ENCODE measurements at regions not wholly inside any gene's neighbourhood (a gene's known extent, or its start where the extent isn't known, plus 50 kb on each side); places are given as distances from the start of the nearest gene placed in this dataset.
"Not testable (repeated sequence)": the region's sequence is repeated elsewhere in the genome, so short reads cannot be mapped to it uniquely, and the experiment has no call there.

GRCh38 chr18:40132438-40132837, 1822.6 kb upstream of the PIK3C3 start:
- DNase-seq (ENCODE audit: low spot score), result not testable (repeated sequence)

GRCh38 chr18:40124107-40124506, 1830.9 kb upstream of the PIK3C3 start:
- DNase-seq (ENCODE audit: low spot score), result no peak

GRCh38 chr18:40120796-40121391, 1834.1 kb upstream of the PIK3C3 start:
- no peak for DNase-seq (ENCODE audit: low spot score)

- DNase-seq (ENCODE audit: low spot score), result no peak
Observed at GRCh38 chr18:40120356-40120755, 1834.7 kb upstream of the PIK3C3 start.

GRCh38 chr18:40119581-40119980, 1835.5 kb upstream of the PIK3C3 start:
- DNase-seq (ENCODE audit: low spot score), result not testable (repeated sequence)

GRCh38 chr18:40110455-40110854, 1844.6 kb upstream of the PIK3C3 start:
- DNase-seq (ENCODE audit: low spot score), result no peak

- DNase-seq (ENCODE audit: low spot score), result no peak
Observed at GRCh38 chr18:40109252-40110049, 1845.6 kb upstream of the PIK3C3 start.

- no peak for DNase-seq (ENCODE audit: low spot score)
Observed at GRCh38 chr18:40108596-40108995, 1846.4 kb upstream of the PIK3C3 start.

- DNase-seq (ENCODE audit: low spot score), result no peak
Observed at GRCh38 chr18:40102903-40103302, 1852.1 kb upstream of the PIK3C3 start.

GRCh38 chr18:40099641-40100040, 1855.4 kb upstream of the PIK3C3 start:
- DNase-seq (ENCODE audit: low spot score), result no peak

- no peak for DNase-seq (ENCODE audit: low spot score)
Observed at GRCh38 chr18:40096675-40097074, 1858.4 kb upstream of the PIK3C3 start.

GRCh38 chr18:40094441-40094840, 1860.6 kb upstream of the PIK3C3 start:
- no peak for DNase-seq (ENCODE audit: low spot score)

GRCh38 chr18:40088130-40088529, 1866.9 kb upstream of the PIK3C3 start:
- no peak for DNase-seq (ENCODE audit: low spot score)

- no peak for DNase-seq (ENCODE audit: low spot score)
Observed at GRCh38 chr18:40079786-40080185, 1875.2 kb upstream of the PIK3C3 start.

GRCh38 chr18:40075616-40076015, 1879.4 kb upstream of the PIK3C3 start:
- DNase-seq (ENCODE audit: low spot score), result no peak

GRCh38 chr18:40072761-40073160, 1882.3 kb upstream of the PIK3C3 start:
- DNase-seq (ENCODE audit: low spot score), result no peak

- no peak for DNase-seq (ENCODE audit: low spot score)
Observed at GRCh38 chr18:40066368-40066767, 1888.7 kb upstream of the PIK3C3 start.

- no peak for DNase-seq (ENCODE audit: low spot score)
Observed at GRCh38 chr18:40063488-40063887, 1891.5 kb upstream of the PIK3C3 start.

- DNase-seq (ENCODE audit: low spot score), result no peak
Observed at GRCh38 chr18:40061086-40061485, 1893.9 kb upstream of the PIK3C3 start.

GRCh38 chr18:40060562-40060961, 1894.5 kb upstream of the PIK3C3 start:
- DNase-seq (ENCODE audit: low spot score), result no peak

- DNase-seq (ENCODE audit: low spot score), result no peak
Observed at GRCh38 chr18:40058811-40059570, 1896.0 kb upstream of the PIK3C3 start.

GRCh38 chr18:40056079-40056692, 1898.8 kb upstream of the PIK3C3 start:
- DNase-seq (ENCODE audit: low spot score), result no peak

- no peak for DNase-seq (ENCODE audit: low spot score)
Observed at GRCh38 chr18:40055262-40055661, 1899.8 kb upstream of the PIK3C3 start.

Measured in globus pallidus (tissue), 1 donor.